ENCODE measurements at regions not wholly inside any gene's neighbourhood (a gene's known extent, or its start where the extent isn't known, plus 50 kb on each side); places are given as distances from the start of the nearest gene placed in this dataset.

DNA sequence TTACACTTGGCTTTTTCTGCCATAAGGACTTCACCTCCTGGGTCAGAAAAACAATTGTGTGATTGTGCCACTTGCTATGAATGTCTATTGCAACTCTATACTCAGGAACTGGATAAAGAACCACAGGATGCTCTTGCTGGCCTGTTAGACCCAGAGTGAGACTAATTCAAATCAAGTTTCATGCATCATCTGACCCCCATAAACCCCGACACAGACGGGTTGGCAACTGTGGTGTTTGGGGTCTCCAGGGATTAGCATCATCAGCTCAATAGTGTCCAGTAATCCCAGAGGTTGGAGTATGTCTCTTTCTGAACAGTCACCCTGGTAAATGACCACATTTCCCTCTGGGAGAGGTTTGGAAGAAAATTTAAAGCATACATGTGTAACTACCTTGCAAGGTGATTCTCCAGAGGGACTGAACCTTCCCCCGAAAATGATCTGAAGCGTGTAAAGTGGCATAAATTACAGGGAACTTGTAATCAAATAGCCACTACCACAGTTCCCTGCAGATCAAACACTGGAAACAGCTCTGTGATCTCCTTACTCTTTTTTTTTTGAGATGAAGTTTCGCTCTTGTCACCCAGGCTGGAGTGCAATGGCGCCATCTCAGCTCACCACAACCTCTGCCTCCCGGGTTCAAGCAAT, 1097.6 kb downstream of the TBC1D22A start:
- no peak for TF ChIP-seq POLR2A (IDR thresholded peaks at IDR 0.05)
- no peak for TF ChIP-seq POLR2AphosphoS5 (IDR thresholded peaks at IDR 0.05)
- no peak for TF ChIP-seq EP300 (IDR thresholded peaks at IDR 0.05)
- TF ChIP-seq, protein P1, sequence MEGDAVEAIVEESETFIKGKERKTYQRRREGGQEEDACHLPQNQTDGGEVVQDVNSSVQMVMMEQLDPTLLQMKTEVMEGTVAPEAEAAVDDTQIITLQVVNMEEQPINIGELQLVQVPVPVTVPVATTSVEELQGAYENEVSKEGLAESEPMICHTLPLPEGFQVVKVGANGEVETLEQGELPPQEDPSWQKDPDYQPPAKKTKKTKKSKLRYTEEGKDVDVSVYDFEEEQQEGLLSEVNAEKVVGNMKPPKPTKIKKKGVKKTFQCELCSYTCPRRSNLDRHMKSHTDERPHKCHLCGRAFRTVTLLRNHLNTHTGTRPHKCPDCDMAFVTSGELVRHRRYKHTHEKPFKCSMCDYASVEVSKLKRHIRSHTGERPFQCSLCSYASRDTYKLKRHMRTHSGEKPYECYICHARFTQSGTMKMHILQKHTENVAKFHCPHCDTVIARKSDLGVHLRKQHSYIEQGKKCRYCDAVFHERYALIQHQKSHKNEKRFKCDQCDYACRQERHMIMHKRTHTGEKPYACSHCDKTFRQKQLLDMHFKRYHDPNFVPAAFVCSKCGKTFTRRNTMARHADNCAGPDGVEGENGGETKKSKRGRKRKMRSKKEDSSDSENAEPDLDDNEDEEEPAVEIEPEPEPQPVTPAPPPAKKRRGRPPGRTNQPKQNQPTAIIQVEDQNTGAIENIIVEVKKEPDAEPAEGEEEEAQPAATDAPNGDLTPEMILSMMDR (IDR thresholded peaks at IDR 0.05), result no peak
- H3K4me1 ChIP-seq, result no peaks in the 10 kb centered on the region
- no peak overlapping the region for H3K4me3 ChIP-seq
- H3K36me3 ChIP-seq, result no peaks in the 10 kb centered on the region
- no peak for DNase-seq
- intact Hi-C loops (cut with DNase I; ENCODE audit: low total_unique reads), result no loop called here
- peaks cover 0 to 6% (median 5%) of the 10 kb centered on the region in 4 donors for H3K9me3 ChIP-seq
- WGBS, 5 donors, result 75 to 87% (median 84%) methylated on average over 7 of the region's 7 CpGs
- peaks cover 0 to 18% (median 0%) of the 10 kb centered on the region in 3 donors for H3K27me3 ChIP-seq
- no peak overlapping the region for H3K27ac ChIP-seq

DNA sequence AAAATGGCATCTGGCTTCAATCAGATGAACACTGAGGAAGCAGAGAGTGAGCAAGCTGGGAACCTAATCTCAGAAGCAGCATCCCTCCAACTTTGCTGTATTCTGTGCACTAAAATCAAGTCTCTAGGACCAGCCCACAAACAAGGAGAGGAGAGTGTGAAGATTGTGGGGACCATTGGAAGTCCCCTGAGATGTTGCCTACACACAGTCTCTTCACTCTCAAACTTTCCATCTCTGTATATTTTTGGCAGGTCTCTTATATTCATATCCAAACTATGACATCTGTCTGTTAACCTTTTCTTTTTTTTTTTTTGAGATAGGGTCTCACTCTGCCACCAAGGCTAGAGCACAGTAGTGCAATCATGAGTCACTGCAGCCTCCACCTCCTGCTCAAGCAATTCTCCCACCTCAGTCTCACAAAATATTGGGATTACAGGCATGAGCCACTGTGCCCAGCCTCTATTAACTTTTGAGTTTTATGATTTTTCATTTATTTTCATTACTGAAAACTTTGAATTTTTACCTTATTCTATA, 1096.4 kb downstream of the TBC1D22A start:
- Histone ChIP-seq H3K4me1 (no peaks in the 10 kb centered on the region), H3K4me3 (no peak overlapping the region), H3K27me3 (peaks cover 0 to 18% (median 0%) of the 10 kb centered on the region in 3 donors), H3K27ac (no peak overlapping the region), H3K36me3 (no peaks in the 10 kb centered on the region), H3K9me3 (peaks cover 0 to 6% (median 5%) of the 10 kb centered on the region in 4 donors)
- no peak for DNase-seq
- intact Hi-C loops (cut with DNase I; ENCODE audit: low total_unique reads), result no loop called here
- TF ChIP-seq EP300 (IDR thresholded peaks at IDR 0.05), result no peak
- TF ChIP-seq, protein P1 (IDR thresholded peaks at IDR 0.05), result no peak
- TF ChIP-seq POLR2AphosphoS5 (IDR thresholded peaks at IDR 0.05), result no peak
- no peak for TF ChIP-seq POLR2A (IDR thresholded peaks at IDR 0.05)

DNA sequence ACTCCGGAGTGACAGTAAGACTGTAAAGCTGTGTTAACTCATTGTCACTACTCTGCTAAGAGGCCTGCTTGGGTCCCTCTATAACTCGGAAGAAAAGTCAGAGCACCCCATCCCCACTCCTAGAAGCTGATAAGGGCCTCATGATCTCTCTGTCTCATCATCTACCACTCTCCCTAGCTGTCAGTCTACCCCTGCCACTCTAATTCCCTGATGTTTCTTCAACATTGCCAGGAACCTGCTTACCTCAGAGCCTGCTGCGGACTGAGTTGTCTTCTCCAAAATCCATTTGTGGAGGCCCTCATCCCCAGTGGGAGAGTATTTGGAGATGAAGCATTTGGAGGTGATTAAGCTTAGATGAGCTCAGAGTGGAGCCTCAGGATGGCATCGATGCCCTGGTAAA, 1092.2 kb downstream of the TBC1D22A start:
- Histone ChIP-seq H3K4me3 (no peak overlapping the region), H3K9me3 (peaks cover 0 to 6% (median 2%) of the 10 kb centered on the region in 4 donors), H3K36me3 (no peaks in the 10 kb centered on the region), H3K27ac (no peak overlapping the region), H3K4me1 (no peaks in the 10 kb centered on the region), H3K27me3 (peaks cover 0 to 7% (median 0%) of the 10 kb centered on the region in 3 donors)
- no peak for DNase-seq
- intact Hi-C loops (cut with DNase I; ENCODE audit: low total_unique reads), result no loop called here
- TF ChIP-seq, protein P1 (IDR thresholded peaks at IDR 0.05), result no peak
- TF ChIP-seq POLR2AphosphoS5 (IDR thresholded peaks at IDR 0.05) (no peak), EP300 (IDR thresholded peaks at IDR 0.05) (no peak), POLR2A (IDR thresholded peaks at IDR 0.05) (no peak)
- WGBS, 5 donors, result 81 to 89% (median 83%) methylated on average over 4 of the region's 4 CpGs

DNA sequence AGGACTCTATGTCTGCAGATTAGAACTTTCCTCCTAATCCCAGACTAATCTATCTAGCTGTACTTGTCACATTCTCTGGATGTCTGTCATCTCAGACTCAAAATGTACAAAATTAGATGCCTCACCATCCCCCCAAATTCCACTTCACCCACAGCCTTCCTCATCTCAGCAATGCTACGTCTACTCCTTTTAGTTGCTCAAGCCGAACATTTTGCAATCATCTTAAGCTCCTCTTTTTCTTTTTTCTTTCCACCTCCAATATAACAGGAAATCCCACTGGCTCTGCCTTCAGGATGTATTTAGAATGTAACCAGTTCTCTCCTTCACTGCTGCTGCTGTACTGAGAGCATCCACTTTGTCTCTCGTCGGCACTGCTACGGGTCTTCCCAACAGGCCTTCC, 1091.8 kb downstream of the TBC1D22A start:
- no peaks in the 10 kb centered on the region for H3K4me1 ChIP-seq
- 81 to 91% (median 85%) methylated on average over 5 of the region's 5 CpGs for WGBS, 5 donors

More for the DNA sequence above, 1091.8 kb downstream of the TBC1D22A start:
- Histone ChIP-seq H3K27me3 (peaks cover 0 to 7% (median 0%) of the 10 kb centered on the region in 3 donors), H3K9me3 (peaks cover 0 to 6% (median 2%) of the 10 kb centered on the region in 4 donors), H3K4me3 (no peak overlapping the region), H3K27ac (no peak overlapping the region), H3K36me3 (no peaks in the 10 kb centered on the region)
- intact Hi-C loops (cut with DNase I; ENCODE audit: low total_unique reads), result no loop called here
- TF ChIP-seq POLR2AphosphoS5 (IDR thresholded peaks at IDR 0.05) (no peak), EP300 (IDR thresholded peaks at IDR 0.05) (no peak), POLR2A (IDR thresholded peaks at IDR 0.05) (no peak)
- TF ChIP-seq, protein P1 (IDR thresholded peaks at IDR 0.05), result no peak
- no peak for DNase-seq
